ENCODE measurements at regions not wholly inside any gene's neighbourhood (a gene's known extent, or its start where the extent isn't known, plus 50 kb on each side); places are given as distances from the start of the nearest gene placed in this dataset.

DNA sequence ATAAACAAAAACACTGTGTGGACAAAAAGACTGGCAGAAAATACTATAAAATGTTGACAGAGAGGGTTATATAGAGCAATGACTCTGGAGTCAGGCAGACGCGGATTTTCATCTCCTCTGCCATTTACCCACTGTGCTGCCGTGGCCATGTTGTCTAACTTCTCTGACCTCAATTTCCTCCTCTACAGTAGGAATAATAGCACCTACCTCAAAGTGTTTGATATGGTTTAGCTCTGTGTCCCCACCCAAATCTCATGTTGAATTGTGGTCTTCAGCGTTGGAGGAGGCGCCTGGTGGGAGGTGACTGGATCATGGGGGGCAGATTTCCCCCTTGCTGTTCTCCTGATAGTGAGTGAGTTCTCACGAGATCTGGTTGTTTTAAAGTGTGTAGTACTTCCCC, 78.2 kb upstream of the CALN1 start:
- Histone ChIP-seq H2AFZ (replicated peaks) (no peak overlapping the region), H4K20me1 (ENCODE audit: low read depth) (no peaks in the 10 kb centered on the region), H3K4me2 (no peak overlapping the region), H3K27me3 (no peaks in the 10 kb centered on the region), H3K36me3 (no peaks in the 10 kb centered on the region), H3K9ac (no peak overlapping the region), H3K9me3 (ENCODE audit: low read depth) (no peaks in the 10 kb centered on the region), H3F3A (ENCODE audit: low read depth) (no peaks in the 10 kb centered on the region), H3K4me1 (no peaks in the 10 kb centered on the region), H3K79me2 (ENCODE audit: low read depth) (no peaks in the 10 kb centered on the region), H3K27ac (no peak overlapping the region), H3K4me3 (no peak overlapping the region)
- Mint-ChIP-seq H3K36me3 (no peaks in the 10 kb centered on the region), H3K27ac (no peak overlapping the region), H3K4me3 (no peak overlapping the region), H3K4me1 (peaks cover 2% of the 10 kb centered on the region), H3K9me3 (no peaks in the 10 kb centered on the region), H3K27me3 (ENCODE audit: insufficient read depth, low read depth) (peaks cover 3% of the 10 kb centered on the region)
- no peak for DNase-seq (ENCODE audit: low spot score)
- TF ChIP-seq EZH2 (IDR thresholded peaks at IDR 0.05) (no peak), EZH2phosphoT487 (IDR thresholded peaks at IDR 0.05) (no peak)
- TF ChIP-seq, protein P1, sequence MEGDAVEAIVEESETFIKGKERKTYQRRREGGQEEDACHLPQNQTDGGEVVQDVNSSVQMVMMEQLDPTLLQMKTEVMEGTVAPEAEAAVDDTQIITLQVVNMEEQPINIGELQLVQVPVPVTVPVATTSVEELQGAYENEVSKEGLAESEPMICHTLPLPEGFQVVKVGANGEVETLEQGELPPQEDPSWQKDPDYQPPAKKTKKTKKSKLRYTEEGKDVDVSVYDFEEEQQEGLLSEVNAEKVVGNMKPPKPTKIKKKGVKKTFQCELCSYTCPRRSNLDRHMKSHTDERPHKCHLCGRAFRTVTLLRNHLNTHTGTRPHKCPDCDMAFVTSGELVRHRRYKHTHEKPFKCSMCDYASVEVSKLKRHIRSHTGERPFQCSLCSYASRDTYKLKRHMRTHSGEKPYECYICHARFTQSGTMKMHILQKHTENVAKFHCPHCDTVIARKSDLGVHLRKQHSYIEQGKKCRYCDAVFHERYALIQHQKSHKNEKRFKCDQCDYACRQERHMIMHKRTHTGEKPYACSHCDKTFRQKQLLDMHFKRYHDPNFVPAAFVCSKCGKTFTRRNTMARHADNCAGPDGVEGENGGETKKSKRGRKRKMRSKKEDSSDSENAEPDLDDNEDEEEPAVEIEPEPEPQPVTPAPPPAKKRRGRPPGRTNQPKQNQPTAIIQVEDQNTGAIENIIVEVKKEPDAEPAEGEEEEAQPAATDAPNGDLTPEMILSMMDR (IDR thresholded peaks at IDR 0.05) = no peak

DNA sequence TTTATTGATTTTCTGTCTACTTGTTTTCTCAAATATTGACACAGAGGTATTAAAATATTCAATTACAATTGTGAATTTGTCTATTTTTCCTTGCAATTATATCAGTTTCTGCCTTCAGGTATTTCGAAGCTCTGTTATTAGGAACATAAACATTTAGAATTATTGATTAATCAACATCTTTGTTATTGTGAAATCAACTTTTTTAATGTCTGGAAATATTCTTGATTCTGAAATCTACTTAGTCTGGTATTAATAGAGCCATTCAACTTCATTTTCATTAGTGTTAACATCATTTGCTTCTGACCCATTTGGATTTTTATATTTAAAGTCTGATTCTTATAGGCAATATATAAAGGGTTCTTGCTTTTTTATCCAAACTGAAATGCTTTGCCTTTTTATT, 69.8 kb upstream of the CALN1 start:
- Histone ChIP-seq H4K20me1 (ENCODE audit: low read depth) (no peaks in the 10 kb centered on the region), H3K4me1 (no peaks in the 10 kb centered on the region)
- no peak overlapping the region for H3K4me3 Mint-ChIP-seq

DNA sequence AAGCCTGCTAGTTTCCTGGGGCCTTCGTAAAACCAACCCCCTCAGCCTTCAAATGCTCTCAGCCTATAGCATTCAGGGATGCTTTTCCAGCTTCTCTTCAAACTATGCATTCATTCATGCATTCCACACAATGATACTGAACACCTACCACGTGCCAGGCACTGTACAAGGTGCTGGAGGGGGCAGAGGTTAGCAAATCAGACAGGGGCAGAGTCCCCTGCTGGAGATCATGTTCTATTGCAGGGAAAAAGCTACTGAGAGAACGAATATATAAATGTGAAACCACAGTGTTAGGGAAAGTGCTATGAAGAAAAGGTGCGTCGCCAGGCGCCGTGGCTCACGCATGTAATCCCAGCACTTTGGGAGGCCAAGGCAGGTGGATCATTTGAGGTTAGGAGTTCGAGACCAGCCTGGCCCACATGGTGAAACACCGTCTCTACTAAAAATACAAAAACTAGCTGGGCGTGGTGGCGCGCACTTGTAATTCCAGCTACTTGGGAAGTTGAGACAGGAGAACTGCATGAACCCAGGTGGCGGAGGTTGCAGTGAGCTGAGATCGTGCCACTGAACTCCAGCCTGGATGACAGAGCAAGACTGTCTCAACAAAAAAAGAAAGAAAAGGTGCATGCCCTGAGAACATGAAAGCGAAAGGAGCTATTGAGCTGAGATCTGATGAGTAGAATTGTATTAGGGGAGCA, 64.6 kb upstream of the CALN1 start:
- no peaks in the 10 kb centered on the region for H3K9me3 ChIP-seq (ENCODE audit: low read depth)
- H3K27me3 ChIP-seq = no peaks in the 10 kb centered on the region
- no peak overlapping the region for H3K9ac ChIP-seq
- no peak overlapping the region for H3K4me3 ChIP-seq
- Mint-ChIP-seq H3K27me3 (ENCODE audit: insufficient read depth, low read depth) (peaks cover 5% of the 10 kb centered on the region), H3K4me3 (no peak overlapping the region), H3K4me1 (no peaks in the 10 kb centered on the region), H3K27ac (no peak overlapping the region), H3K9me3 (peaks cover 15% of the 10 kb centered on the region), H3K36me3 (no peaks in the 10 kb centered on the region)
- TF ChIP-seq EZH2 (IDR thresholded peaks at IDR 0.05) = no peak
- TF ChIP-seq, protein P1 (IDR thresholded peaks at IDR 0.05) = peak; percentile 22
- no peak for TF ChIP-seq EZH2phosphoT487 (IDR thresholded peaks at IDR 0.05)
- H4K20me1 ChIP-seq (ENCODE audit: low read depth) = no peaks in the 10 kb centered on the region
- H3K27ac ChIP-seq = no peak overlapping the region
- no peak overlapping the region for H2AFZ ChIP-seq (replicated peaks)
- no peaks in the 10 kb centered on the region for H3K79me2 ChIP-seq (ENCODE audit: low read depth)
- no peaks in the 10 kb centered on the region for H3K36me3 ChIP-seq
- no peak overlapping the region for H3K4me2 ChIP-seq
- no peaks in the 10 kb centered on the region for H3F3A ChIP-seq (ENCODE audit: low read depth)
- no peaks in the 10 kb centered on the region for H3K4me1 ChIP-seq
- no peak for DNase-seq (ENCODE audit: low spot score)

More for the DNA sequence above, 69.8 kb upstream of the CALN1 start:
- Histone ChIP-seq H3K36me3 (no peaks in the 10 kb centered on the region), H3K9ac (no peak overlapping the region), H3K27ac (no peak overlapping the region), H3K4me3 (no peak overlapping the region), H3K27me3 (no peaks in the 10 kb centered on the region), H3K79me2 (ENCODE audit: low read depth) (no peaks in the 10 kb centered on the region), H3K9me3 (ENCODE audit: low read depth) (no peaks in the 10 kb centered on the region), H3F3A (ENCODE audit: low read depth) (no peaks in the 10 kb centered on the region), H3K4me2 (no peak overlapping the region), H2AFZ (replicated peaks) (no peak overlapping the region)
- Mint-ChIP-seq H3K27me3 (ENCODE audit: insufficient read depth, low read depth) (no peaks in the 10 kb centered on the region), H3K36me3 (no peaks in the 10 kb centered on the region), H3K27ac (no peak overlapping the region), H3K9me3 (peaks cover 8% of the 10 kb centered on the region), H3K4me1 (peaks cover 2% of the 10 kb centered on the region)
- TF ChIP-seq, protein P1 (IDR thresholded peaks at IDR 0.05) = no peak
- TF ChIP-seq EZH2phosphoT487 (IDR thresholded peaks at IDR 0.05) (no peak), EZH2 (IDR thresholded peaks at IDR 0.05) (no peak)
- DNase-seq (ENCODE audit: low spot score) = no peak
